DOHH2 (cell line): ENCODE measurements at regions not wholly inside any gene's neighbourhood (a gene's known extent, or its start where the extent isn't known, plus 50 kb on each side); places are given as distances from the start of the nearest gene placed in this dataset.
"Not testable (repeated sequence)": the region's sequence is repeated elsewhere in the genome, so short reads cannot be mapped to it uniquely, and the experiment has no call there.

Experiments used
- H3F3A ChIP-seq: fragments of 200-600 bp; sonication (generic), shearing (Covaris generic); 2 replicates; pipeline ENCODE4 v1.6.0; 2016; ENCODE audit warnings: antibody characterized with exemption, mild to moderate bottlenecking; ENCODE audit not compliant: control insufficient read depth, insufficient read depth
- H3K27ac ChIP-seq: fragments of 200-600 bp; sonication (generic); 2 replicates; pipeline ENCODE4 v1.5.1; 2014; ENCODE audit warnings: low read depth, mild to moderate bottlenecking, low read length, moderate library complexity
- H3K27me3 ChIP-seq: fragments of 200-600 bp; sonication (generic); 2 replicates; pipeline ENCODE4 v1.6.1; 2014; ENCODE audit warnings: mild to moderate bottlenecking, low read length, mixed read lengths; ENCODE audit not compliant: control insufficient read depth
- H3K36me3 ChIP-seq: fragments of 200-600 bp; sonication (generic); 2 replicates; pipeline ENCODE4 v1.6.1; 2014; ENCODE audit warnings: mild to moderate bottlenecking, low read length, moderate library complexity, mixed read lengths; ENCODE audit not compliant: control insufficient read depth
- H3K4me1 ChIP-seq: fragments of 200-600 bp; sonication (generic); 2 replicates; pipeline ENCODE4 v1.6.1; 2014; ENCODE audit warnings: mild to moderate bottlenecking, low read length, mixed read lengths; ENCODE audit not compliant: control insufficient read depth
- H3K4me2 ChIP-seq: fragments of 200-600 bp; sonication (generic); 2 replicates; pipeline ENCODE4 v1.6.0; 2014; ENCODE audit warnings: mild to moderate bottlenecking, low read length, moderate library complexity
- H3K4me3 ChIP-seq: fragments of 200-600 bp; sonication (generic); 2 replicates; pipeline ENCODE4 v1.5.1; 2014; ENCODE audit warnings: mild to moderate bottlenecking, low read length, mixed read lengths
- H3K79me2 ChIP-seq: fragments of 200-600 bp; sonication (generic); 2 replicates; pipeline ENCODE4 v1.6.1; 2014; ENCODE audit warnings: mild to moderate bottlenecking, low read length, mixed read lengths; ENCODE audit not compliant: control insufficient read depth
- H3K9me2 ChIP-seq: fragments of 200-600 bp; sonication (generic); replicated peaks from 2 replicates; pipeline ENCODE4 v1.6.1; 2014; ENCODE audit warnings: mild to moderate bottlenecking, low read length, mixed read lengths; ENCODE audit not compliant: control insufficient read depth
- H3K9me3 ChIP-seq: fragments of 200-600 bp; sonication (generic); 2 replicates; pipeline ENCODE4 v1.6.1; 2014; ENCODE audit warnings: antibody characterized with exemption, low read length, mixed read lengths; ENCODE audit not compliant: control insufficient read depth, insufficient read depth
- H4K20me1 ChIP-seq: fragments of 200-600 bp; sonication (generic); 2 replicates; pipeline ENCODE4 v1.6.0; 2014; ENCODE audit warnings: low read depth, mild to moderate bottlenecking, antibody characterized with exemption, low read length, moderate library complexity; ENCODE audit not compliant: control insufficient read depth, insufficient read depth
- EZH2phosphoT487 ChIP-seq: fragments of 200-600 bp; sonication (generic); IDR thresholded peaks from 2 replicates; pipeline ENCODE4 v1.6.1; 2017; ENCODE audit warnings: borderline replicate concordance, mild to moderate bottlenecking, antibody characterized with exemption, low read length, moderate library complexity, mixed read lengths
- TF ChIP-seq, protein P1 (sequence below): fragments of 200-600 bp; sonication (generic); IDR thresholded peaks from one replicate; pipeline ENCODE4 v1.5.1; 2014; ENCODE audit warnings: antibody characterized with exemption, mild to moderate bottlenecking, low read depth, low read length; ENCODE audit not compliant: poor library complexity, severe bottlenecking

DNA sequence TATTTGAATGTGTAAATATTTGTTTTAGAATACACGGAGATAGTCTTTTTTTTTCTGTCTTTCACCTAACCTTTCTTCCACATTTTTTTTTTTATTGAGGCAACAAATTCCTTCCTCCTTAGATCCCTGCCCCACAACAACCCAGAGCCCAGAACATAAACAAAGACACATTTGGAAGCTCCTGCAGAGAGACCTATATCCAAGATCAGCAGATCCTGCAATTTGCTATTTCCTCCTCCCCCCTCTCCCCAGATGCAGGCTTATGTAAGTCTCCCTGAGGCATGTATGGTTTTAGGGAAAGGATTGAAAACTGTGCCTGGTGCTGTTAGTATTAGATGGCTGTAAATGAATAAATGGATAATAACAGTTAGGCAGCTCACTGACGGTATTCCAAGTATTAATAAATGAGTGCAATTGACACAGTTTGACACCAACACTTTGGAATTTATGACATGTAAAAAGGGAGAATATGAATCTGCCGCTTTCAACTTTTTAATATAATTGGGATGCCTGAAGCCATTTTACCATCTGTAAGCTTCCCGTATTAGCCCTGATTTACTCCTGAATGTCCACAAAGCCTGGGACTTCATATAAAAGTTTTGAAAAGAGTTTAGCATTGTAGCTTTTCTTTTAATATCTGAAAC lies 608.3 kb upstream of the CITED2 start:
- H3F3A ChIP-seq = no peaks in the 10 kb centered on the region
- H3K4me1 ChIP-seq = no peaks in the 10 kb centered on the region
- no peak overlapping the region for H3K4me3 ChIP-seq
- H3K27ac ChIP-seq = no peak overlapping the region
- no peaks in the 10 kb centered on the region for H3K9me2 ChIP-seq
- H3K27me3 ChIP-seq = no peaks in the 10 kb centered on the region
- TF ChIP-seq EZH2phosphoT487 = no peak
- TF ChIP-seq, protein P1, sequence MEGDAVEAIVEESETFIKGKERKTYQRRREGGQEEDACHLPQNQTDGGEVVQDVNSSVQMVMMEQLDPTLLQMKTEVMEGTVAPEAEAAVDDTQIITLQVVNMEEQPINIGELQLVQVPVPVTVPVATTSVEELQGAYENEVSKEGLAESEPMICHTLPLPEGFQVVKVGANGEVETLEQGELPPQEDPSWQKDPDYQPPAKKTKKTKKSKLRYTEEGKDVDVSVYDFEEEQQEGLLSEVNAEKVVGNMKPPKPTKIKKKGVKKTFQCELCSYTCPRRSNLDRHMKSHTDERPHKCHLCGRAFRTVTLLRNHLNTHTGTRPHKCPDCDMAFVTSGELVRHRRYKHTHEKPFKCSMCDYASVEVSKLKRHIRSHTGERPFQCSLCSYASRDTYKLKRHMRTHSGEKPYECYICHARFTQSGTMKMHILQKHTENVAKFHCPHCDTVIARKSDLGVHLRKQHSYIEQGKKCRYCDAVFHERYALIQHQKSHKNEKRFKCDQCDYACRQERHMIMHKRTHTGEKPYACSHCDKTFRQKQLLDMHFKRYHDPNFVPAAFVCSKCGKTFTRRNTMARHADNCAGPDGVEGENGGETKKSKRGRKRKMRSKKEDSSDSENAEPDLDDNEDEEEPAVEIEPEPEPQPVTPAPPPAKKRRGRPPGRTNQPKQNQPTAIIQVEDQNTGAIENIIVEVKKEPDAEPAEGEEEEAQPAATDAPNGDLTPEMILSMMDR = no peak
- H3K9me3 ChIP-seq = no peaks in the 10 kb centered on the region
- H3K4me2 ChIP-seq = no peak overlapping the region
- no peaks in the 10 kb centered on the region for H4K20me1 ChIP-seq
- no peaks in the 10 kb centered on the region for H3K79me2 ChIP-seq
- no peaks in the 10 kb centered on the region for H3K36me3 ChIP-seq

DNA sequence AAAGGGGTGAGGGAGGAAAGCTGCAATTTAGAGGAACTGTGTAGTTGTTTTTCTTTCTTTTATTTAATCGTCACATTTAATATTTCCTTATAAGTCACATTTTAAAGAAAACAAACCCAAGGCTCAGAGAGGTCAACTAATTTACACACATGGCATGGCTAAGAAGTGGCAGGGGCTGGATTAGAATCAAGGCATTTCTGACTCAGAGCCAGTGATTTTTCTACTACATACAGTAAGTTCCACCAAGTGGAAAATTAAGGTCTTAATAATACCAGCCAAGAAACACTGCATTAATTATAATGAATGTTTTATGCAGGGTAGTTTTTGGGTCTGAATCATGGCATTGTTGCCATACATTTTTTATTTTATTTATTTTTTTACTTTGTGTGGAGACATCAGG lies 607.7 kb upstream of the CITED2 start:
- Histone ChIP-seq H3K27ac (no peak overlapping the region), H3K9me3 (no peaks in the 10 kb centered on the region), H4K20me1 (no peaks in the 10 kb centered on the region), H3K4me2 (no peak overlapping the region), H3K9me2 (no peaks in the 10 kb centered on the region), H3F3A (no peaks in the 10 kb centered on the region), H3K4me1 (no peaks in the 10 kb centered on the region), H3K27me3 (no peaks in the 10 kb centered on the region), H3K79me2 (no peaks in the 10 kb centered on the region), H3K36me3 (no peaks in the 10 kb centered on the region), H3K4me3 (no peak overlapping the region)
- TF ChIP-seq EZH2phosphoT487 = no peak
- TF ChIP-seq, protein P1 = no peak

DNA sequence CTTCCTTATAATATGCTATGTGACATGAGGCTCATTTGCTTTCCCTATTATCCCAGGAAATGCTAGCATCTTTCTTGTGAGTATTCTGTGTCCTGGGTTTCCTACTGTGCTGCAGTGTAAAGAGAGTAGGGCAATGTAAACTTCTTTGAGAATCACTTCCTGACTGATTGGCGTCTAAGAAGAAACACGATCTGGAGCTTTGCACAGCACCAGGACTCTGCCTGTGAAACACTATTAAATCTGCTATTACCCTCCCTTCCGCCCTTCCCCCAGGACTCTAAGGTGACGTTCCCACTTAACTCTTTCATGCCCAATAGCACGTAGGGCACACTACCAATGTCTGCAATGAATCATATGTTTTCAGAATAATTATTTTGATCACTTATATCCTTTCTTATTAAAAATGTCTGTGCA lies 607.3 kb upstream of the CITED2 start:
- Histone ChIP-seq H3K27ac (no peak overlapping the region), H3K4me1 (no peaks in the 10 kb centered on the region), H3K79me2 (no peaks in the 10 kb centered on the region), H3K4me2 (no peak overlapping the region), H4K20me1 (no peaks in the 10 kb centered on the region), H3K36me3 (no peaks in the 10 kb centered on the region), H3K27me3 (no peaks in the 10 kb centered on the region), H3F3A (no peaks in the 10 kb centered on the region), H3K4me3 (no peak overlapping the region), H3K9me2 (no peaks in the 10 kb centered on the region), H3K9me3 (no peaks in the 10 kb centered on the region)
- no peak for TF ChIP-seq EZH2phosphoT487
- TF ChIP-seq, protein P1 = no peak

DNA sequence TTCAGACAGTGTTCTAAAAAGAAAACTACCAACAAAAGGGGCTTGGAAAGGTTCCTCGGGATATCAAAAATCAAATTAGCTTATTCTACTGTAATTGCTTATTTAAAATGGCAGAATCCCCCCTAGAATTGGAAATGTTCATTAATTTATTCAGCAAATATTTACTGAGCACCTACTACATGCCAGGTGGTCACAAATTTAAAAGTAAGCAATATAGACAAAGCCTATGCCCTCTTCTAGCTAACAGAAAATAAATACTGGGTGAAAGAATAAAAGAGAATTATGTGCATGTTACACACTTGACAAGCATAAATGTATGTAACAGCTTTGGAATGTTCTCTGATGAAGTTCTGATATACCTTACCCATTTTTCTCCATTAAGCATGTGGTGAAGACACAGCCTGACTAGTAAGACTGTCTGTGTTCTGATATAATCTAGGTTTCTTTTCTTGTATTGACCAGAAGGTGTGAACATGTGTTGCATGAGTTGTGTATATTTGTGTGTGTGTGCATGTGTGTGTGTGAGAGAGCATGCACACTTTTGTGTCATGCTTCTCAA lies 606.7 kb upstream of the CITED2 start:
- no peaks in the 10 kb centered on the region for H3K36me3 ChIP-seq
- H3K4me1 ChIP-seq = no peaks in the 10 kb centered on the region
- no peaks in the 10 kb centered on the region for H3F3A ChIP-seq
- H3K9me3 ChIP-seq = no peaks in the 10 kb centered on the region
- no peak overlapping the region for H3K27ac ChIP-seq
- H3K9me2 ChIP-seq = no peaks in the 10 kb centered on the region
- TF ChIP-seq EZH2phosphoT487 = no peak
- TF ChIP-seq, protein P1 = no peak
- H4K20me1 ChIP-seq = no peaks in the 10 kb centered on the region
- no peaks in the 10 kb centered on the region for H3K79me2 ChIP-seq
- no peaks in the 10 kb centered on the region for H3K27me3 ChIP-seq
- H3K4me3 ChIP-seq = no peak overlapping the region
- H3K4me2 ChIP-seq = no peak overlapping the region

DNA sequence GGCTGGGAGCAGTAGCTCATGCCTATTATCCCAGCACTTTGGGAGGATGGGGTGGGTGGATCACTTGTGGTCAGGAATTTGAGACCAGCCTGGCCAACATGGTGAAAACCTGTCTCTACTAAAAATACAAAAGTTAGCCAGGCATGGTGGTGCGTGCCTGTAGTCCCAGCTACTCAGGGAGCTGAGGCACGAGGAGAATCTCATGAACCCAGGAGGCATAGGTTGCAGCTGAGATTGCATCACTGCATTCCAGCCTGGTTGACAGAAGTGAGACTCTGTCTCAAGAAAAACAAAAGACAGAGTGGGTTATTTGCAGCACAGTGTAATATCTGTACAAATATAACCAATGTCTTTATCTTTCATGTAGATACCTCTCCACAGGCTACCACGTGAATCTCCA lies 606.2 kb upstream of the CITED2 start:
- not testable (repeated sequence) for H3K9me2 ChIP-seq, H3K4me3 ChIP-seq, H3K4me2 ChIP-seq, H4K20me1 ChIP-seq, H3K9me3 ChIP-seq, H3K27me3 ChIP-seq, H3K36me3 ChIP-seq, H3K4me1 ChIP-seq, H3K27ac ChIP-seq, H3F3A ChIP-seq, H3K79me2 ChIP-seq
